ENCODE measurements at regions not wholly inside any gene's neighbourhood (a gene's known extent, or its start where the extent isn't known, plus 50 kb on each side); places are given as distances from the start of the nearest gene placed in this dataset.

DNA sequence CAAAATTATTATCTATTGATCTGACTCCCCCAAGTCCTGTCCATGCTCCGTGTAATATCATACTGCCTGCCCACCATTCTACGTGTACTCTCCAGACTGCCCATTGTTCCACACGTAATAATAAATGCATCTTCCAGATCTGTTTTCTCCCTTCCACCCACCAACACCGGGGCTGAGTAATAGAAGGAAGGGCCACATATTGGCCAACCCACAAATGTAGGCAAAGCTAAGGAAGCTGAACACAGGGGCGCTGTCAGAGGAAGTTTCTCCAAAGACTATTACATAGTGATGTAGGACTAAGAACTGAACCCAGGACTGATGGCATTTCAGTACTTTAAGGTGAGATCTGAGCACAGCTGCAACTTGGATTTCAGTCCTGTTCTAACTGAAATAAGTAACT lies 135.8 kb upstream of the GUCY1A1 start:
- Mint-ChIP-seq H3K4me3 (ENCODE audit: unreplicated experiment) (no peak overlapping the region), H3K4me1 (ENCODE audit: unreplicated experiment) (no peaks in the 10 kb centered on the region), H3K36me3 (ENCODE audit: low read depth, unreplicated experiment) (no peaks in the 10 kb centered on the region), H3K27me3 (ENCODE audit: unreplicated experiment) (no peaks in the 10 kb centered on the region), H3K27ac (ENCODE audit: unreplicated experiment) (no peak overlapping the region), H3K9me3 (ENCODE audit: unreplicated experiment) (no peaks in the 10 kb centered on the region)
- DNase-seq (ENCODE audit: low spot score): no peak
- TF ChIP-seq, protein P1, sequence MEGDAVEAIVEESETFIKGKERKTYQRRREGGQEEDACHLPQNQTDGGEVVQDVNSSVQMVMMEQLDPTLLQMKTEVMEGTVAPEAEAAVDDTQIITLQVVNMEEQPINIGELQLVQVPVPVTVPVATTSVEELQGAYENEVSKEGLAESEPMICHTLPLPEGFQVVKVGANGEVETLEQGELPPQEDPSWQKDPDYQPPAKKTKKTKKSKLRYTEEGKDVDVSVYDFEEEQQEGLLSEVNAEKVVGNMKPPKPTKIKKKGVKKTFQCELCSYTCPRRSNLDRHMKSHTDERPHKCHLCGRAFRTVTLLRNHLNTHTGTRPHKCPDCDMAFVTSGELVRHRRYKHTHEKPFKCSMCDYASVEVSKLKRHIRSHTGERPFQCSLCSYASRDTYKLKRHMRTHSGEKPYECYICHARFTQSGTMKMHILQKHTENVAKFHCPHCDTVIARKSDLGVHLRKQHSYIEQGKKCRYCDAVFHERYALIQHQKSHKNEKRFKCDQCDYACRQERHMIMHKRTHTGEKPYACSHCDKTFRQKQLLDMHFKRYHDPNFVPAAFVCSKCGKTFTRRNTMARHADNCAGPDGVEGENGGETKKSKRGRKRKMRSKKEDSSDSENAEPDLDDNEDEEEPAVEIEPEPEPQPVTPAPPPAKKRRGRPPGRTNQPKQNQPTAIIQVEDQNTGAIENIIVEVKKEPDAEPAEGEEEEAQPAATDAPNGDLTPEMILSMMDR (IDR thresholded peaks at IDR 0.05; ENCODE audit: unreplicated experiment): no peak

DNA sequence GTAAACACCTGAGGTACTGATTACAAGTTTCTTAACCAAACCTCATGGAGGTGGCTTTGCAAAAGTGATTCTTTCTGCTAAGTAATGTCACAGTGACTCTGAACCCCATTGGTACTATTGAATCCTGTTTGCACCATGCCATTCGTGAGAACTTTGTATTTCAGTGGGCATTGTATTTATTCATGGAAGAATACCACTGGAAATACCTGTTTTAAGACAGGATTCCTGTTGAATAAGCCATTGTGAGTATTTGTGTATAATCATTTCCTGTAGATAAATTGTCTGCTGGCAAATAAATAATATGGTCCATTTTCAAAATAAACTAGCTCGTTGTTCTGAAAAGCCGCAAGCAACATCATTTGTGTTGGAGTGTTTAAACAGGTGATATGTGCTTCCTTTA lies 136.4 kb upstream of the GUCY1A1 start:
- Mint-ChIP-seq H3K27me3 (ENCODE audit: unreplicated experiment) (no peaks in the 10 kb centered on the region), H3K9me3 (ENCODE audit: unreplicated experiment) (no peaks in the 10 kb centered on the region), H3K36me3 (ENCODE audit: low read depth, unreplicated experiment) (no peaks in the 10 kb centered on the region), H3K27ac (ENCODE audit: unreplicated experiment) (no peak overlapping the region), H3K4me1 (ENCODE audit: unreplicated experiment) (no peaks in the 10 kb centered on the region), H3K4me3 (ENCODE audit: unreplicated experiment) (no peak overlapping the region)
- no peak for DNase-seq (ENCODE audit: low spot score)
- TF ChIP-seq, protein P1 (IDR thresholded peaks at IDR 0.05; ENCODE audit: unreplicated experiment): no peak

DNA sequence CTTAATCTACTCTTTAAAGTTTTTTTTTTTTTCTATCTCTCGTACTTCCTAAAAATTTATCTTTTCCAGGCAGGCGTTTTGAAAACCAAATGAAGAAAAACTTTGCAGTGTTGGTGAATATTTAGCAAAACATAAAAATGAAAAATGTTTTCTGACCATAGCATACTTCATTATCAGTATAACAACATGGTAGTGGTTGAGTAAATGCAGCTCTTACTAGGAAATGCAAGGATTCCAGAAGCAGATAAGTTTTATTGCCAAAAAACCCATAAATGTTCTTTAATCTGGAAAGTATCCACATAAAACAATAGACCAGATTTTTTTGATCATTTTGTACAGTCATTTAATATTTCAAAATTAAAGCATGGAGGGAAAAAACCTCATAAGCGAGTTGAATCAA lies 136.9 kb upstream of the GUCY1A1 start:
- Mint-ChIP-seq H3K9me3 (ENCODE audit: unreplicated experiment) (no peaks in the 10 kb centered on the region), H3K27ac (ENCODE audit: unreplicated experiment) (no peak overlapping the region), H3K4me1 (ENCODE audit: unreplicated experiment) (no peaks in the 10 kb centered on the region), H3K27me3 (ENCODE audit: unreplicated experiment) (no peaks in the 10 kb centered on the region), H3K4me3 (ENCODE audit: unreplicated experiment) (no peak overlapping the region), H3K36me3 (ENCODE audit: low read depth, unreplicated experiment) (no peaks in the 10 kb centered on the region)
- no peak for DNase-seq (ENCODE audit: low spot score)
- TF ChIP-seq, protein P1 (IDR thresholded peaks at IDR 0.05; ENCODE audit: unreplicated experiment): no peak

DNA sequence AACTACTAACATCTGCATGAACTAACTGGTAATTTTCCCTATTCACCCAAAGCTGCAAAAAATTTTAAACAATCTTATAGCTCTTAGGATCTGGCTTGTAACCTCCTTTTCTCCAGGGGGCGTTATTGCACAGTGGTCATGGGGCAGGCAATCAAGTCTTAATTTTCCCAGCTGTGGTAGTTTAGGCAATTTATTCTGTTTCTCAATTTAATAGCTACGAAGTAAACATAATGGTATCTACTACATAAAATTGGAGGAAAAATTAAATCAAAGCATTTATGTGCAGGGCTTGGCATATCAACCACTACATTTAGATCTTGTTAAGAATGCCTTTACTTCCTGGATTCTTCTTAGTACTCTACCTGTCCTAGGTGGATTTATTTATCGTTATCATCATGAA lies 137.4 kb upstream of the GUCY1A1 start:
- H3K4me1 Mint-ChIP-seq (ENCODE audit: unreplicated experiment): no peaks in the 10 kb centered on the region
- no peaks in the 10 kb centered on the region for H3K9me3 Mint-ChIP-seq (ENCODE audit: unreplicated experiment)
- DNase-seq (ENCODE audit: low spot score): peak; percentile 22
- no peaks in the 10 kb centered on the region for H3K27me3 Mint-ChIP-seq (ENCODE audit: unreplicated experiment)
- H3K4me3 Mint-ChIP-seq (ENCODE audit: unreplicated experiment): no peak overlapping the region
- H3K36me3 Mint-ChIP-seq (ENCODE audit: low read depth, unreplicated experiment): no peaks in the 10 kb centered on the region
- TF ChIP-seq, protein P1 (IDR thresholded peaks at IDR 0.05; ENCODE audit: unreplicated experiment): peak; percentile 20
- H3K27ac Mint-ChIP-seq (ENCODE audit: unreplicated experiment): no peak overlapping the region

DNA sequence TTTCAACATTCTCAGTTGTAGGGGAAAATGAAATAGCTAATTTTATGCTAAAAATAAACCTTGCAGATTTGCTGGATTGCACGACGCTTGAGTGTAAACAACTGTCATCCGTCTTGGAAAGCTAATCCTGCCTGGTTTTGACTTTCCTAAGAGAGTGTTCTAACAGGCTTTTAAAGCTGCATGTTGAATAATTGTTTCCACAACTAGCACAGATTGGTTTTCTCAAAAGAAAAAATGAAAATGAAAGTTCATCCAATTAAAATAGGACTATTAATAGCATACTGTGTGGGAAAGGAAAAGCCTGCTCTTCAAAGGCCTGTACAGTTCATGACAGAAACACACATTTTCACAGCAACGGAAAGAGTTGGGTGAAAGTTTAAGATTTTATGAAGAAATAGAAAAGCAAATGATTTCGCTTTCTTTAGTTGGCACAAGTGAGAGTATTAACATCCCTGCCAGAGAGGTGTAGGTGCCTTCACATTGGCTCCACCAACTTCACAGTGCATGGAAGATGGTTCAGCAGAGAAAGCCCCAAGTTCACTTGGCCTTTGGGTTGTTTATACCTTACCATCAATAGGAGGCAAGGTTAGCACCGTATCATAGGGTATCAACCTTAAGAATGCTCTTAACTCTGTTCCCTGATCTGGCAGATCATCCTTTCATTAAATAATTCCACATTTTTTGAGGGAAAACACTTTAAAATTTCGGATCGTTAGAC lies 140.0 kb upstream of the GUCY1A1 start:
- H3K27me3 Mint-ChIP-seq (ENCODE audit: unreplicated experiment): no peaks in the 10 kb centered on the region
- no peak overlapping the region for H3K4me3 Mint-ChIP-seq (ENCODE audit: unreplicated experiment)
- H3K36me3 Mint-ChIP-seq (ENCODE audit: low read depth, unreplicated experiment): no peaks in the 10 kb centered on the region
- TF ChIP-seq, protein P1 (IDR thresholded peaks at IDR 0.05; ENCODE audit: unreplicated experiment): no peak
- H3K9me3 Mint-ChIP-seq (ENCODE audit: unreplicated experiment): no peaks in the 10 kb centered on the region
- no peak overlapping the region for H3K27ac Mint-ChIP-seq (ENCODE audit: unreplicated experiment)
- no peak for DNase-seq (ENCODE audit: low spot score)
- no peaks in the 10 kb centered on the region for H3K4me1 Mint-ChIP-seq (ENCODE audit: unreplicated experiment)
